ENCODE measurements at regions not wholly inside any gene's neighbourhood (a gene's known extent, or its start where the extent isn't known, plus 50 kb on each side); places are given as distances from the start of the nearest gene placed in this dataset.

GRCh38 chr2:9139491-9140443, 66.8 kb upstream of the ASAP2 start:
- POLR2A ChIA-PET = no interaction called here
- H3K4me2 ChIP-seq (ENCODE audit: low read depth, low read length) = peak overlapping the region; percentile 14; the same call in 1 of the 2 replicates
- TF ChIP-seq MXI1 (IDR thresholded peaks at IDR 0.05; ENCODE audit: borderline replicate concordance, low read depth, low read length) (no peak), ZNF232 (CRISPR knock-in tag; IDR thresholded peaks at IDR 0.05; ENCODE audit: borderline replicate concordance) (peak; percentile 49; the same call in 1 of the 2 replicates), GATA4 (IDR thresholded peaks at IDR 0.05; ENCODE audit: borderline replicate concordance, low read depth) (no peak), HMGXB4 (CRISPR knock-in tag; IDR thresholded peaks at IDR 0.05; ENCODE audit: borderline replicate concordance in 1 of 2, low read depth in 1 of 2) (peak in 1 of 2 experiments; percentile 61; a peak in 2 of 4 replicates), ZNF83 (CRISPR knock-in tag; IDR thresholded peaks at IDR 0.05; ENCODE audit: borderline replicate concordance) (no peak), TEAD3 (CRISPR knock-in tag; optimal IDR thresholded peaks at IDR 0.05; ENCODE audit: borderline replicate concordance) (peak; percentile 20), SMC3 (IDR thresholded peaks at IDR 0.05; ENCODE audit: low read length) (peak; percentile 64), ZBTB33 (CRISPR knock-in tag; IDR thresholded peaks at IDR 0.05) (0 out of 2 replicates have a peak, but pooled peaks have one; percentile 38), CC2D1A (CRISPR knock-in tag; IDR thresholded peaks at IDR 0.05) (no peak), BORCS8-MEF2B (CRISPR knock-in tag; IDR thresholded peaks at IDR 0.05) (no peak), PAX8 (CRISPR knock-in tag; IDR thresholded peaks at IDR 0.05; ENCODE audit: borderline replicate concordance) (no peak), EHMT2 (IDR thresholded peaks at IDR 0.05; ENCODE audit: borderline replicate concordance, low read depth, low read length) (no peak), ZNF768 (CRISPR knock-in tag; IDR thresholded peaks at IDR 0.05) (0 out of 2 replicates have a peak, but pooled peaks have one; percentile 17), ZNF687 (CRISPR knock-in tag; IDR thresholded peaks at IDR 0.05) (peak; percentile 35; the same call in 1 of the 2 replicates), PPARG (CRISPR knock-in tag; conservative IDR thresholded peaks at IDR 0.05) (no peak)

More at GRCh38 chr2:9139491-9140443, 66.8 kb upstream of the ASAP2 start:
- H3K27me3 ChIP-seq (ENCODE audit: control insufficient read depth in 1 of 2, insufficient read depth in 2 of 2, low read length in 2 of 2) = peaks cover 1 to 19% of the 10 kb centered on the region in 2 experiments; a peak in 3 of 5 replicates
- BruUV-seq (replicated peaks) = no TSS peak
- ATAC-seq (peak; percentile 61), FAIRE-seq (no peak), DNase-seq (ENCODE audit: low spot score) (peak; percentile 52)
- no peaks in the 10 kb centered on the region for H3K79me2 ChIP-seq (ENCODE audit: insufficient read depth, low read length)
- H2AFZ ChIP-seq (ENCODE audit: low read length) = no peak overlapping the region
- CTCF ChIA-PET (ENCODE audit: low intra/inter-chr PET ratio, low total read pairs) = interaction anchor here (1.1 to 1.9 kb wide), 2 partner anchors 267 to 297 kb away, joined by 3 to 7 read pairs; no protein-coding TSS in a partner anchor
- no peak overlapping the region; a peak in 1 of 6 replicates for H3K4me3 ChIP-seq (replicated peaks in 1 of 3; ENCODE audit: insufficient read depth in 1 of 3, low read depth in 2 of 3, low read length in 3 of 3)
- no peaks in the 10 kb centered on the region for H3K36me3 ChIP-seq (replicated peaks in 1 of 2; ENCODE audit: control insufficient read depth in 1 of 2, insufficient read depth in 2 of 2, low read length in 2 of 2)
- in situ Hi-C loops (cut with HindIII; ENCODE audit: extremely low pct_ligation_motif_present, low pct_unique_long_range_greater_than_20kb) = loop anchor here (5.0 to 10.0 kb wide), 5 partner anchors 65 to 295 kb away; partner anchors contain the start of gene ASAP2
- H3K9me3 ChIP-seq (ENCODE audit: low read length) = no peaks in the 10 kb centered on the region
- intact Hi-C loops (cut with micrococcal nuclease; ENCODE audit: unreplicated experiment) = loop anchor here (1.0 kb wide), 1 partner anchor 266 kb away; no protein-coding TSS in a partner anchor
- H3K4me1 ChIP-seq (ENCODE audit: insufficient read depth, low read length) = peaks cover 53% of the 10 kb centered on the region
- H4K20me1 ChIP-seq (ENCODE audit: insufficient read depth, low read length) = no peaks in the 10 kb centered on the region
- WGBS (ENCODE audit: low lambda C conversion rate) = 24% methylated on average over 19 of the region's 19 CpGs
- no peak overlapping the region for H3K27ac ChIP-seq (ENCODE audit: extremely low read length, insufficient read depth, low read length)
- H3K9ac ChIP-seq (ENCODE audit: insufficient read depth, low read depth, low read length) = no peak overlapping the region

Measured in HepG2 (cell line).